ENCODE measurements at regions not wholly inside any gene's neighbourhood (a gene's known extent, or its start where the extent isn't known, plus 50 kb on each side); places are given as distances from the start of the nearest gene placed in this dataset.

DNA sequence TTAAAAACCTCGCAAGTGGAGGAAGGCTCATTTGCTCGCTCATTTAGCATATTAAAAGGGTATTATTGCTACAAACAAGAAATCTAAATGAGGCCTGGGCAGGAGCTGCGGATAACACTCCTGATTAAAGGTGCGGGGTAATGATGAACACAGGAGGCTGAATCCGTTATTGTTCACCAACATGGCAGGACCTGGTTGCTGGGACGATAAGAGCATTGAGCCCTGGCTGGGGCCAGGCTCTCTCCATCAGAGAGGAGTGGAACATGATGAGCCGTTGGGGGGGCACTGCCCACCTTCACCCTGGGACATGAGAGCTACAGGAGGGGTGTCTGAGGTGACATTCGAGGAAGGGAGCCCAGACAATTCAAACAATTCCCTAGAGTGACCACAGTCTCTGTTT, 211.7 kb downstream of the NXPE2 start:
- TF ChIP-seq, protein P1, sequence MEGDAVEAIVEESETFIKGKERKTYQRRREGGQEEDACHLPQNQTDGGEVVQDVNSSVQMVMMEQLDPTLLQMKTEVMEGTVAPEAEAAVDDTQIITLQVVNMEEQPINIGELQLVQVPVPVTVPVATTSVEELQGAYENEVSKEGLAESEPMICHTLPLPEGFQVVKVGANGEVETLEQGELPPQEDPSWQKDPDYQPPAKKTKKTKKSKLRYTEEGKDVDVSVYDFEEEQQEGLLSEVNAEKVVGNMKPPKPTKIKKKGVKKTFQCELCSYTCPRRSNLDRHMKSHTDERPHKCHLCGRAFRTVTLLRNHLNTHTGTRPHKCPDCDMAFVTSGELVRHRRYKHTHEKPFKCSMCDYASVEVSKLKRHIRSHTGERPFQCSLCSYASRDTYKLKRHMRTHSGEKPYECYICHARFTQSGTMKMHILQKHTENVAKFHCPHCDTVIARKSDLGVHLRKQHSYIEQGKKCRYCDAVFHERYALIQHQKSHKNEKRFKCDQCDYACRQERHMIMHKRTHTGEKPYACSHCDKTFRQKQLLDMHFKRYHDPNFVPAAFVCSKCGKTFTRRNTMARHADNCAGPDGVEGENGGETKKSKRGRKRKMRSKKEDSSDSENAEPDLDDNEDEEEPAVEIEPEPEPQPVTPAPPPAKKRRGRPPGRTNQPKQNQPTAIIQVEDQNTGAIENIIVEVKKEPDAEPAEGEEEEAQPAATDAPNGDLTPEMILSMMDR (IDR thresholded peaks at IDR 0.05; ENCODE audit: insufficient read depth, low read depth, low read length) = no peak
- TF ChIP-seq EZH2 (IDR thresholded peaks at IDR 0.05; ENCODE audit: insufficient read depth, low read length) = no peak

Measured in astrocyte (in vitro differentiated cells and primary cell).